ENCODE measurements at regions not wholly inside any gene's neighbourhood (a gene's known extent, or its start where the extent isn't known, plus 50 kb on each side); places are given as distances from the start of the nearest gene placed in this dataset.

GRCh38 chr10:130971123-130971435 is 340.4 kb downstream of the TCERG1L start:
- no peaks in the 10 kb centered on the region for H3K36me3 ChIP-seq (ENCODE audit: control insufficient read depth in 2 of 2, extremely low read depth in 1 of 2, insufficient read depth in 2 of 2, low read length in 2 of 2)
- no peak for FAIRE-seq
- H3K9me1 ChIP-seq (ENCODE audit: control insufficient read depth, extremely low read depth, insufficient read depth, low read length) = no peaks in the 10 kb centered on the region
- no peaks in the 10 kb centered on the region for H4K20me1 ChIP-seq (ENCODE audit: control insufficient read depth, extremely low read depth, insufficient read depth, low read length)
- no peak overlapping the region for H3K4me2 ChIP-seq (ENCODE audit: control insufficient read depth, extremely low read depth, insufficient read depth, low read depth, low read length)
- no peaks in the 10 kb centered on the region for H3K79me2 ChIP-seq (ENCODE audit: control insufficient read depth, insufficient read depth, low read length)
- H2AFZ ChIP-seq (ENCODE audit: control insufficient read depth, low read length) = no peak overlapping the region
- dilution Hi-C loops (cut with MboI; ENCODE audit: extremely low pct_ligation_motif_present, low sequenced_read_pairs) = no loop called here
- peaks cover 8% of the 10 kb centered on the region for H3K9me3 ChIP-seq (ENCODE audit: control insufficient read depth, low read depth, low read length)
- TF ChIP-seq CTCF (optimal IDR thresholded peaks at IDR 0.05 in 1 of 3, IDR thresholded peaks at IDR 0.05 in 1 of 3, conservative IDR thresholded peaks at IDR 0.05 in 1 of 3; ENCODE audit: extremely low read depth in 1 of 3, insufficient read depth in 2 of 3, low read length in 3 of 3) = no peak
- no peak for TF ChIP-seq EZH2 (IDR thresholded peaks at IDR 0.05; ENCODE audit: low read length)
- no peaks in the 10 kb centered on the region for H3K4me1 ChIP-seq (ENCODE audit: control insufficient read depth, extremely low read depth, insufficient read depth, low read length)
- no peak overlapping the region for H3K9ac ChIP-seq (ENCODE audit: control insufficient read depth, extremely low read depth, insufficient read depth, low read length)
- no peak overlapping the region for H3K27ac ChIP-seq (ENCODE audit: control insufficient read depth, insufficient read depth, low read length)
- no peak for DNase-seq (ENCODE audit: low read depth, low spot score)
- no peaks in the 10 kb centered on the region for H3K27me3 ChIP-seq (ENCODE audit: control insufficient read depth, extremely low read depth, insufficient read depth, low read length)
- H3K4me3 ChIP-seq (ENCODE audit: control insufficient read depth in 2 of 3, extremely low read depth in 1 of 3, insufficient read depth in 2 of 3, low read depth in 1 of 3, low read length in 3 of 3) = no peak overlapping the region

- H3K27me3 ChIP-seq (ENCODE audit: control insufficient read depth, extremely low read depth, insufficient read depth, low read length) = no peaks in the 10 kb centered on the region
- TF ChIP-seq CTCF (optimal IDR thresholded peaks at IDR 0.05 in 1 of 3, IDR thresholded peaks at IDR 0.05 in 1 of 3, conservative IDR thresholded peaks at IDR 0.05 in 1 of 3; ENCODE audit: extremely low read depth in 1 of 3, insufficient read depth in 2 of 3, low read length in 3 of 3) (no peak), EZH2 (IDR thresholded peaks at IDR 0.05; ENCODE audit: low read length) (no peak)
- H3K36me3 ChIP-seq (ENCODE audit: control insufficient read depth in 2 of 2, extremely low read depth in 1 of 2, insufficient read depth in 2 of 2, low read length in 2 of 2) = no peaks in the 10 kb centered on the region
- DNase-seq (ENCODE audit: low read depth, low spot score) = no peak
- no peak overlapping the region for H2AFZ ChIP-seq (ENCODE audit: control insufficient read depth, low read length)
- H3K4me3 ChIP-seq (ENCODE audit: control insufficient read depth in 2 of 3, extremely low read depth in 1 of 3, insufficient read depth in 2 of 3, low read depth in 1 of 3, low read length in 3 of 3) = no peak overlapping the region
- H3K4me2 ChIP-seq (ENCODE audit: control insufficient read depth, extremely low read depth, insufficient read depth, low read depth, low read length) = no peak overlapping the region
- no peak overlapping the region for H3K9ac ChIP-seq (ENCODE audit: control insufficient read depth, extremely low read depth, insufficient read depth, low read length)
- H3K79me2 ChIP-seq (ENCODE audit: control insufficient read depth, insufficient read depth, low read length) = no peaks in the 10 kb centered on the region
- no peak for FAIRE-seq
- no peaks in the 10 kb centered on the region for H3K4me1 ChIP-seq (ENCODE audit: control insufficient read depth, extremely low read depth, insufficient read depth, low read length)
- H4K20me1 ChIP-seq (ENCODE audit: control insufficient read depth, extremely low read depth, insufficient read depth, low read length) = no peaks in the 10 kb centered on the region
- peaks cover 8% of the 10 kb centered on the region for H3K9me3 ChIP-seq (ENCODE audit: control insufficient read depth, low read depth, low read length)
- no peak overlapping the region for H3K27ac ChIP-seq (ENCODE audit: control insufficient read depth, insufficient read depth, low read length)
- dilution Hi-C loops (cut with MboI; ENCODE audit: extremely low pct_ligation_motif_present, low sequenced_read_pairs) = no loop called here
- H3K9me1 ChIP-seq (ENCODE audit: control insufficient read depth, extremely low read depth, insufficient read depth, low read length) = no peaks in the 10 kb centered on the region
Observed at GRCh38 chr10:130973127-130973839, 338.2 kb downstream of the TCERG1L start.
